ENCODE measurements at regions not wholly inside any gene's neighbourhood (a gene's known extent, or its start where the extent isn't known, plus 50 kb on each side); places are given as distances from the start of the nearest gene placed in this dataset.

DNA sequence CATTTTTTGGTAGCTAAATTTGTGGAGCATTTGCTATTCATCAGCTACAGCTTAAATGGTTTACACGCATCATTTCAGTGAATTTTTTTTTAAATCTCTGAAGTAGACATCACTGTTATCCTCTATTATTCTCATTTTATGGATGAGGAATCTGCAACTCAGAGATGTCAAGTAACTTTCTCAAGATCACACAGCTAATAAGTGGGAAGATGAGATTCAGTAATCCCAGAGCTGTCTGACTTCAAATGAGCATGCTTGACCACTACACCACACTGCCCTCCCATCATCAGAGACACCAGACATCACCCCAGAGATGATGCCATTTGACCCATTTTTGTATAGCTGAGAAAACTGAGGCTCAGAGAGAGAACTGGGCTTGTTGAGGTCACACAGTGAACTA is 116.4 kb downstream of the RRAGC start:
- H3F3A ChIP-seq (ENCODE audit: low read depth): peaks cover 4% of the 10 kb centered on the region
- H3K36me3 ChIP-seq: no peaks in the 10 kb centered on the region
- H3K4me2 ChIP-seq: no peak overlapping the region
- no peak overlapping the region for H3K4me3 ChIP-seq
- no peak overlapping the region for H2AFZ ChIP-seq (replicated peaks)
- Mint-ChIP-seq H3K4me3 (no peak overlapping the region), H3K4me1 (peaks cover 12% of the 10 kb centered on the region), H3K27ac (no peak overlapping the region), H3K36me3 (no peaks in the 10 kb centered on the region), H3K27me3 (ENCODE audit: insufficient read depth, low read depth) (peaks cover 2% of the 10 kb centered on the region), H3K9me3 (no peaks in the 10 kb centered on the region)
- H3K9me3 ChIP-seq (ENCODE audit: low read depth): no peaks in the 10 kb centered on the region
- H3K79me2 ChIP-seq (ENCODE audit: low read depth): no peaks in the 10 kb centered on the region
- H4K20me1 ChIP-seq (ENCODE audit: low read depth): no peaks in the 10 kb centered on the region
- no peaks in the 10 kb centered on the region for H3K27me3 ChIP-seq
- TF ChIP-seq EZH2 (IDR thresholded peaks at IDR 0.05) (no peak), EZH2phosphoT487 (IDR thresholded peaks at IDR 0.05) (no peak), CTCF (IDR thresholded peaks at IDR 0.05) (no peak)
- no peak overlapping the region for H3K27ac ChIP-seq
- H3K9ac ChIP-seq: no peak overlapping the region
- DNase-seq (ENCODE audit: low spot score): no peak
- peaks cover 7% of the 10 kb centered on the region for H3K4me1 ChIP-seq

DNA sequence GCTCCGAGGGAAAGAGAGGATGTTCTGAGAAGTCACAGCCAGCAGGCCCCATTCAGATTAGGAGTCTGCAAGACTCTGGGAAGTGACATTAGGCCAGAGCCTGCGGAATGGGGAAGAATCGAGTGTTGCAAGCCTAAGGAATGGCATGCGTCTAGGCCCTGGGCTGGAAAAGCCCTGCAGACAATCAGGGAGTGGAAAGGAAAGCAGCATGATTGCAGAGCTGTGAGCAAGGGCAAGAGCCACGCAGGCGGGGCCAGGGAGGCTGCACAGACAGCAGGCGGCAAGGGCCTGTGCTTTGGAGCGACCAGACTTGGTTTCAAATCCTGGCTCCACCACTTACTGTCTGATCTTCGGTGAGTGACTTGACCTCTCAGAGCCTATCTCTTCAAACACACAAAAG is 118.2 kb downstream of the RRAGC start:
- peaks cover 6% of the 10 kb centered on the region for H3K4me1 Mint-ChIP-seq
- no peaks in the 10 kb centered on the region for H3K9me3 Mint-ChIP-seq
- H3K4me2 ChIP-seq: no peak overlapping the region
- no peaks in the 10 kb centered on the region for H4K20me1 ChIP-seq (ENCODE audit: low read depth)
- no peak overlapping the region for H3K4me3 ChIP-seq
- H3K9me3 ChIP-seq (ENCODE audit: low read depth): no peaks in the 10 kb centered on the region
- no peaks in the 10 kb centered on the region for H3K79me2 ChIP-seq (ENCODE audit: low read depth)
- peak overlapping the region; percentile 27 for H2AFZ ChIP-seq (replicated peaks)
- H3K36me3 ChIP-seq: no peaks in the 10 kb centered on the region
- H3K27me3 ChIP-seq: no peaks in the 10 kb centered on the region
- peak; percentile 37 for DNase-seq (ENCODE audit: low spot score)
- no peaks in the 10 kb centered on the region for H3F3A ChIP-seq (ENCODE audit: low read depth)
- H3K9ac ChIP-seq: no peak overlapping the region
- no peaks in the 10 kb centered on the region for H3K4me1 ChIP-seq
- H3K4me3 Mint-ChIP-seq: no peak overlapping the region
- H3K27me3 Mint-ChIP-seq (ENCODE audit: insufficient read depth, low read depth): no peaks in the 10 kb centered on the region
- no peak for TF ChIP-seq CTCF (IDR thresholded peaks at IDR 0.05)
- TF ChIP-seq EZH2 (IDR thresholded peaks at IDR 0.05): no peak
- no peak for TF ChIP-seq EZH2phosphoT487 (IDR thresholded peaks at IDR 0.05)
- no peak overlapping the region for H3K27ac ChIP-seq
- H3K27ac Mint-ChIP-seq: peak overlapping the region; percentile 92
- no peaks in the 10 kb centered on the region for H3K36me3 Mint-ChIP-seq

- Histone ChIP-seq H3K9ac (no peak overlapping the region), H2AFZ (replicated peaks) (no peak overlapping the region), H3K79me2 (ENCODE audit: low read depth) (no peaks in the 10 kb centered on the region), H3K9me3 (ENCODE audit: low read depth) (no peaks in the 10 kb centered on the region), H4K20me1 (ENCODE audit: low read depth) (no peaks in the 10 kb centered on the region), H3K4me3 (no peak overlapping the region), H3F3A (ENCODE audit: low read depth) (no peaks in the 10 kb centered on the region), H3K36me3 (no peaks in the 10 kb centered on the region), H3K4me2 (no peak overlapping the region), H3K27me3 (no peaks in the 10 kb centered on the region), H3K27ac (no peak overlapping the region), H3K4me1 (no peaks in the 10 kb centered on the region)
- TF ChIP-seq EZH2 (IDR thresholded peaks at IDR 0.05): no peak
- TF ChIP-seq CTCF (IDR thresholded peaks at IDR 0.05): no peak
- no peak for TF ChIP-seq EZH2phosphoT487 (IDR thresholded peaks at IDR 0.05)
- Mint-ChIP-seq H3K4me1 (peaks cover 6% of the 10 kb centered on the region), H3K4me3 (no peak overlapping the region), H3K36me3 (no peaks in the 10 kb centered on the region), H3K27ac (peak overlapping the region; percentile 17), H3K9me3 (no peaks in the 10 kb centered on the region), H3K27me3 (ENCODE audit: insufficient read depth, low read depth) (peaks cover 3% of the 10 kb centered on the region)
- no peak for DNase-seq (ENCODE audit: low spot score)
These were observed 119.1 kb downstream of the RRAGC start for GRCh38 chr1:38740487-38740886.
